ENCODE measurements at regions not wholly inside any gene's neighbourhood (a gene's known extent, or its start where the extent isn't known, plus 50 kb on each side); places are given as distances from the start of the nearest gene placed in this dataset.

DNA sequence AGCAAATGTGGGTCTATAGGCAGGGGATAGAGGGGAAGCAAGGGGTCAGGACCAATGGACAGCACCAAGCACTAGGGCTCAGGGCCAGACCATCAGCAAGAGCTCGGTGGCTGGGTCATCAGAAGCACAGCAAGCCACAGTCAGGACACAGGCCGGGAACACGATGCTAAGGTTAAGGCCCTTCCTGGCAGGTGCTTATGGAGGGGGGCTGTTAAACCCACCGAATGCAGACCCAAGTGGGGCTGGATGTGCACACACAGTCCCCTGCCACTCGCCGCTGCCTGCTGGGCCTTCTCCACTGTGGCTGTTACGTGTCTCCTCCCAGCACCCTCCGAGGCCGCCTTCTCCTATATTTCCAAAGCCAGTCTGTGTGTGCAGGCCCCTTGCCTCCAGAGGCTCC lies 220.1 kb downstream of the TOMM20 start:
- CTCF ChIA-PET: no interaction called here
- no peak overlapping the region for H3K4me3 ChIP-seq (ENCODE audit: low read depth, low read length)

DNA sequence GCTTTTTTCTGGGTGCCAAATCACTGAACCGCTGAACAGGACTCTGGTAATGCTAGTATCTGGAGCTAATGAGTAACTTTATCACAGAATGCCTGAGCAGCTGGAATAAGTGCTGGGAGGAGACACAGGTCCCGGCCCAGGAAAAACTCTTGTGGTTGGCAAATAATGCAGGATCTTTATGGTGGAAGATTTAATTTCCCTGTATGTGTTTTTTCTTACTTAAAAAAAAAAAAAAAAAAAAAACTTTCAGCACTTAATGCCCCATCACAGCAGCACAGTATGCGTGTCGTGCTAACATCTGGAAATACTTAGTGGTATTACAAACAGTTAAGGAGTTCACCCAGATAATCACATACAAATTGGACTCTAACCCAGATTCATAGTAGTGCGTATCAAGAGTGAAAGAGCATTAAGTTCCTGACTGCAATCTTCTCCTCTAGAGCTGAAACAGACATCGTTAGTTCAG lies 220.7 kb downstream of the TOMM20 start:
- H3K27me3 ChIP-seq (ENCODE audit: control insufficient read depth, insufficient read depth, low read length): no peaks in the 10 kb centered on the region
- ChIA-PET CTCF (no interaction called here), POLR2A (interaction anchor here (0.6 to 0.7 kb wide), 4 partner anchors 62 to 140 kb away, joined by 3 to 9 read pairs (median 6); no protein-coding TSS in a partner anchor)
- H3K4me3 ChIP-seq (ENCODE audit: low read depth, low read length): no peak overlapping the region
- peak; percentile 61 for DNase-seq (ENCODE audit: low read depth, low spot score)
- H3K27ac ChIP-seq (ENCODE audit: low read depth, low read length): peak overlapping the region; percentile 54
- no peaks in the 10 kb centered on the region; the same call in 1 of the 2 replicates for H3K9me3 ChIP-seq (ENCODE audit: control insufficient read depth, insufficient read depth, low read length)
- TF ChIP-seq, protein P1, sequence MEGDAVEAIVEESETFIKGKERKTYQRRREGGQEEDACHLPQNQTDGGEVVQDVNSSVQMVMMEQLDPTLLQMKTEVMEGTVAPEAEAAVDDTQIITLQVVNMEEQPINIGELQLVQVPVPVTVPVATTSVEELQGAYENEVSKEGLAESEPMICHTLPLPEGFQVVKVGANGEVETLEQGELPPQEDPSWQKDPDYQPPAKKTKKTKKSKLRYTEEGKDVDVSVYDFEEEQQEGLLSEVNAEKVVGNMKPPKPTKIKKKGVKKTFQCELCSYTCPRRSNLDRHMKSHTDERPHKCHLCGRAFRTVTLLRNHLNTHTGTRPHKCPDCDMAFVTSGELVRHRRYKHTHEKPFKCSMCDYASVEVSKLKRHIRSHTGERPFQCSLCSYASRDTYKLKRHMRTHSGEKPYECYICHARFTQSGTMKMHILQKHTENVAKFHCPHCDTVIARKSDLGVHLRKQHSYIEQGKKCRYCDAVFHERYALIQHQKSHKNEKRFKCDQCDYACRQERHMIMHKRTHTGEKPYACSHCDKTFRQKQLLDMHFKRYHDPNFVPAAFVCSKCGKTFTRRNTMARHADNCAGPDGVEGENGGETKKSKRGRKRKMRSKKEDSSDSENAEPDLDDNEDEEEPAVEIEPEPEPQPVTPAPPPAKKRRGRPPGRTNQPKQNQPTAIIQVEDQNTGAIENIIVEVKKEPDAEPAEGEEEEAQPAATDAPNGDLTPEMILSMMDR (IDR thresholded peaks at IDR 0.05; ENCODE audit: low read depth, low read length): no peak

More for the DNA sequence above, 220.1 kb downstream of the TOMM20 start:
- POLR2A ChIA-PET: interaction anchor here (0.6 to 0.7 kb wide), 3 partner anchors 61 to 140 kb away, joined by 3 to 7 read pairs (median 6); no protein-coding TSS in a partner anchor
- Histone ChIP-seq H3K27ac (ENCODE audit: low read depth, low read length) (no peak overlapping the region), H3K9me3 (ENCODE audit: control insufficient read depth, insufficient read depth, low read length) (no peaks in the 10 kb centered on the region; the same call in 1 of the 2 replicates), H3K27me3 (ENCODE audit: control insufficient read depth, insufficient read depth, low read length) (no peaks in the 10 kb centered on the region)
- DNase-seq (ENCODE audit: low read depth, low spot score): no peak
- TF ChIP-seq, protein P1 (IDR thresholded peaks at IDR 0.05; ENCODE audit: low read depth, low read length): no peak

DNA sequence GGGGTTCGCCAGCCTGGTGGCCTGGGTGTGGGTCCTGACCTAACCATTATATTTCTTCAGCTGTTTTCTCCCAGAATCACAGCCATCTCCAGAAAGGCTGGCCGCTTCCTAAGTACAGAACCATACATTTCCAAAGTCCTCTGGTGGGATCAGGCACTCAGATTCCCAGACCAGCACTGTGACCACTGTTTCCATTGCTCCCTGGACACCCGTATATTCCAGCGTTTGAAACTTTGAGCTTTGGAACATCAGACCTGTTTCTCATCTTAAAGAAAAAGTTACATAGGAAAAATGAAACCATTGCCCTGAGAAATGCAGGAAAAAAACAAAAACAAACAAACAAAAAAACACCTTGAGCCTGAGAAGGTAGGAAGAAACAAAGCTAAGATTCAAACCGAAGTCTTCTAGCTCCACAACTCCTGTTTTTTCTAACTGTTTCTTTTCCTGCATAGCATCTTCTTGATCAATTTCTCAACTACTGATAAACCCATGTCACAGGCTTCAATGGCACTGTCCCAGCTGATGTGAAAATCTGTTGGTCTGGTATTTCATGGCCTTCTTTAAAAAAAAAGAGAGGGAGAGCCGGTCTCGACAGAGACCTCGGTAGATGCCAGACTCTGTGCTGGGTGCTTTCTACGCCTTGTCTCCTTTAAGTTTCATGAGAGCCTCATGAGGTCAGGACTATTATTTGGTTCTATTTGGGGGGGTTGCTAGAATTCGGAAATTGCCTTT lies 221.3 kb downstream of the TOMM20 start:
- TF ChIP-seq, protein P1 (IDR thresholded peaks at IDR 0.05; ENCODE audit: low read depth, low read length): no peak
- no peak for DNase-seq (ENCODE audit: low read depth, low spot score)
- Histone ChIP-seq H3K27ac (ENCODE audit: low read depth, low read length) (no peak overlapping the region), H3K4me3 (ENCODE audit: low read depth, low read length) (no peak overlapping the region), H3K27me3 (ENCODE audit: control insufficient read depth, insufficient read depth, low read length) (no peaks in the 10 kb centered on the region), H3K9me3 (ENCODE audit: control insufficient read depth, insufficient read depth, low read length) (no peaks in the 10 kb centered on the region; the same call in 1 of the 2 replicates)
- CTCF ChIA-PET: no interaction called here
- POLR2A ChIA-PET: interaction anchor here (0.7 kb wide), 1 partner anchor 66 kb away, joined by 9 read pairs; no protein-coding TSS in a partner anchor

DNA sequence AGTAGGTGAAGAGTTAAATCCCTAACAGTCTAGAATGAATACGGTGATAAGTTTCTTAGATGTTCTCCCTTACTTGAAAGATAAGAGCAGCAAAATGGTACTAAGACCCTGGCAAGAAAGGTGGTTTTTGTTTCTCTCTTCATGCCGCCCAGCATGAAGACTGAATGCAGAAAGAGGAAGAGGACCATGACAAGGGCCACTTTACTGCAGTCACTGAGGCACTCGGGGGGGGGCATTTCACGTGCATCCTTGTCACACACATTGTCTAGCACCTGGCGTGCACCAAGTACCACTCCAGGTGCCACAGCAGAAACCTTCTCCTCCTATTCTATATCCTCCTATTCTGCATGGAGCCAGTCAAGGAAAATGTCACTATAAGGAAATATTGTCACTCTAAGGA lies 222.0 kb downstream of the TOMM20 start:
- H3K9me3 ChIP-seq (ENCODE audit: control insufficient read depth, insufficient read depth, low read length): no peaks in the 10 kb centered on the region
- CTCF ChIA-PET: no interaction called here
- no peaks in the 10 kb centered on the region for H3K27me3 ChIP-seq (ENCODE audit: control insufficient read depth, insufficient read depth, low read length)
- DNase-seq (ENCODE audit: low read depth, low spot score): no peak
- POLR2A ChIA-PET: no interaction called here
- no peak overlapping the region for H3K27ac ChIP-seq (ENCODE audit: low read depth, low read length)
- TF ChIP-seq, protein P1 (IDR thresholded peaks at IDR 0.05; ENCODE audit: low read depth, low read length): no peak
- H3K4me3 ChIP-seq (ENCODE audit: low read depth, low read length): no peak overlapping the region

All from AG04450 (cell line).